IgD-negative memory B cell (primary cell): ENCODE measurements at regions not wholly inside any gene's neighbourhood (a gene's known extent, or its start where the extent isn't known, plus 50 kb on each side); places are given as distances from the start of the nearest gene placed in this dataset.

Experiments used
- H3K27ac Mint-ChIP-seq, 3 donors: one replicate each; pipeline ENCODE4 v1.8.0; 2020 to 2022; ENCODE audit warnings: mild to moderate bottlenecking in 3 of 3, mixed read lengths in 3 of 3, moderate library complexity in 1 of 3
- H3K27me3 Mint-ChIP-seq: one replicate; pipeline ENCODE4 v1.8.0; 2021; ENCODE audit warnings: mixed read lengths
- H3K36me3 Mint-ChIP-seq: one replicate; pipeline ENCODE4 v1.8.0; 2020; ENCODE audit warnings: mild to moderate bottlenecking, mixed read lengths
- H3K4me1 Mint-ChIP-seq, 3 donors: one replicate each; pipeline ENCODE4 v1.8.0; 2020 to 2022; ENCODE audit warnings: mixed read lengths in 3 of 3, mild to moderate bottlenecking in 1 of 3
- H3K4me3 Mint-ChIP-seq, 4 donors: one replicate each; pipeline ENCODE4 v1.8.0; 2020 to 2022; ENCODE audit warnings: mild to moderate bottlenecking in 4 of 4, mixed read lengths in 4 of 4, moderate library complexity in 3 of 4
- H3K9me3 Mint-ChIP-seq, 3 donors: one replicate each; pipeline ENCODE4 v1.8.0; 2020 to 2021; ENCODE audit warnings: mixed read lengths in 3 of 3, mild to moderate bottlenecking in 1 of 3

DNA sequence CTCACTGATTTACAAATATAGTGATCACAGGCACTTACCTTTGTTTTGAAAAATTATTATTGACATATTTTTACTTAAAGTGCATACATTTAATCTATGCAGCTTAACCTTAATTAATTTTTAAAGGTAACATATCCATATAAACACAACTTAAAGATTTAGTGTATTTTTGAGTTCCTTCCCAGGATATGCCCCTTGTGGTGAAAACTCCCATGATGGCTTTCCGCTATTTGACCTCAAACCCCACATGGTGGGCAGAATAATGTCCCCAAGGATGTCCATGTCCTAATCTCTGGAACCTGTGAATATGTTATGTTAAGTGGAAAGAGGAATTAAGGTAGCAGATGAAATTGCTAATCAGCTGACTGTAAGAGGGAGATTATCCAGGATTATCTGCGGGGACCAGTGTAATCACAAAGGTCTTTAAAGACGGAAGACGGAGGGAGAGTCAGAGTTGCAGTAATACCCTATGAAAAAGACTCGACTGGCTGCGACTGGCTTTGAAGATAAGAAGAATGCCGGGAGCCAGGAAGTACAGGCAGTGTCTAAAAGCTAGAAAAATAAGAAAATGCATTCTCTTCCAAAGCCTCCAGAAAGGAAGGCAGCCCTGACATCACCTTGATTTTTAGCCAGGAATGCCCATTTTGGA lies 193.9 kb downstream of the ICE1 start:
- peaks cover 1% of the 10 kb centered on the region for H3K36me3 Mint-ChIP-seq
- H3K4me3 Mint-ChIP-seq = no peak overlapping the region
- no peak overlapping the region for H3K27ac Mint-ChIP-seq
- H3K27me3 Mint-ChIP-seq = peaks cover 5% of the 10 kb centered on the region
- H3K9me3 Mint-ChIP-seq = no peaks in the 10 kb centered on the region
- peaks cover 4 to 10% (median 9%) of the 10 kb centered on the region in 3 donors for H3K4me1 Mint-ChIP-seq

DNA sequence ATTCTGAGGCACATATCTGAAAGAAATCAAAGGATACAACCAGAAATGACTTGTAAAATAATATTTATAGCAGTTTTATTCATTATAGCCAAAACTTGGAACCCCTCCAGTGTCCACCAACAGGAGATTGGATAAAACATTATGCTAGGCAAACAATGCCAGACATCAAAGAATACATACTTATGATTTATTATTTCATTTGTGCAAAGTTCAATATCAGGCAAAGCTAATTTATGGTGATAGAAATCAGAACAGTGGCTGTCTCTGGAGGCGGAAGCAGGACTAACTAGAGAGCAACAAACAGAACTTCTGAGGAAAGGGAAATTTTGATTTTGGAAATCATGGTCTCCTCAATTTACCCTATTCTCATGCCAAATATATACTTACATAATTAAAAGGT lies 193.1 kb downstream of the ICE1 start:
- no peak overlapping the region for H3K4me3 Mint-ChIP-seq
- H3K27ac Mint-ChIP-seq = no peak overlapping the region
- peaks cover 5% of the 10 kb centered on the region for H3K27me3 Mint-ChIP-seq
- peaks cover 1% of the 10 kb centered on the region for H3K36me3 Mint-ChIP-seq
- H3K4me1 Mint-ChIP-seq = peaks cover 4 to 10% (median 9%) of the 10 kb centered on the region in 3 donors
- no peaks in the 10 kb centered on the region for H3K9me3 Mint-ChIP-seq

DNA sequence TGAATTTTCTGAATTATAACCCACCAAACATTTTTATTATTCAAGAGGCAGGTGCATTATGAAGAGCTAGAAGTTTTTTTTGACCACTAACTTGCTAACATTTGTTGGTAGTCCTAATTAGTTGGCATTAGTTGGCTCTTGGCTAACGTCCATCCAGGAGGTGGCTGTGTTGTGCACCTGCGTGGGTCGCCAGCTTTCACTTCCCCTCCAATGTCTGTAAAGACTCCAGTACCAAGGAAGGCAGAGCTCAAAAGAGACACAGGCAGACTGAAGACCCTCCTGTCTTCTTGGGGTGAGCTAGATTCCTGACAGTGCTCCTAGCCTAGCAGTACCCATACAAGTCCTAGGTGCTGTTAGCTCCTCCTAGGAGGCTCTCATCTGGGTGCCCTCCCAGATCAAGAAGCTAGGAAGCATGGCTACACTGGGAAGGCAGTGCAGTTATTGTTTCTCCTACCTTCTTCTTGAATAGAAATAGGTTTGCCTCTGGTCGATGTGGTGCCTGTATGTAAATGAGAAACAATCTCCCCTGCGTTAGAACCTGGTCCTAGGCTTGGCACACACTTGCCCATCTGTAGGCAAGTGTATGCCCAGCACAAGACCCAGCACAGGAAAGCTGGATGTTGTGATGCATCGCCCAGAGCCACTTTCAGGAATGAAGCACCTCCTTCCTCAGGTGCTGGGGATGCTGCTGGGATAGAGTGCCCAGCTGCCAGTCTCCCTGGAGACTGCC lies 190.9 kb downstream of the ICE1 start:
- H3K4me3 Mint-ChIP-seq = peak overlapping the region in 1 of 4 donors; percentile 22
- peaks cover 1% of the 10 kb centered on the region for H3K36me3 Mint-ChIP-seq
- H3K27ac Mint-ChIP-seq = no peak overlapping the region
- H3K9me3 Mint-ChIP-seq = no peaks in the 10 kb centered on the region
- H3K4me1 Mint-ChIP-seq = peaks cover 4 to 10% (median 7%) of the 10 kb centered on the region in 3 donors
- peaks cover 1% of the 10 kb centered on the region for H3K27me3 Mint-ChIP-seq

DNA sequence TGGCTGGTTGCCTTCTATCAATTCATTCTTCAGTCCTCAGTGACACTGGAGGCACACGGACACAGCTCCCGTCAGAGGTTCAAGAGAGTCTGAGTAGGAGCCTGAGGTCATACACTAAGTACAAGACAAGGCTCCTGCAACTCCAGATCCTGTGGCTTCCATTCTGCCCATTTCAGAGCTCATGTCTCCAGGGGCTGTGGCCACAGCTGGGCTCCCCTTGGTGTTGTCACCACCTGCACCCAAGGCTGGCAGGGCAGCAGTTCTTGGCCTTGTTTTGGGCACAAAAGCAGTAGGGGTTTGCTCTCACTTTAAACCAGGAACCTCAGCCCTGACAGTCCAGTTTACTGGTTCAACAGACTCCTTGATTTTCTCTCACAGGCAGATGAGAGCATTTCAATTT lies 189.6 kb downstream of the ICE1 start:
- H3K27me3 Mint-ChIP-seq = peaks cover 1% of the 10 kb centered on the region
- H3K36me3 Mint-ChIP-seq = peaks cover 1% of the 10 kb centered on the region
- no peak overlapping the region for H3K4me3 Mint-ChIP-seq
- H3K9me3 Mint-ChIP-seq = no peaks in the 10 kb centered on the region
- H3K27ac Mint-ChIP-seq = peak overlapping the region in 1 of 3 donors; percentile 5
- peaks cover 4 to 10% (median 7%) of the 10 kb centered on the region in 3 donors for H3K4me1 Mint-ChIP-seq

DNA sequence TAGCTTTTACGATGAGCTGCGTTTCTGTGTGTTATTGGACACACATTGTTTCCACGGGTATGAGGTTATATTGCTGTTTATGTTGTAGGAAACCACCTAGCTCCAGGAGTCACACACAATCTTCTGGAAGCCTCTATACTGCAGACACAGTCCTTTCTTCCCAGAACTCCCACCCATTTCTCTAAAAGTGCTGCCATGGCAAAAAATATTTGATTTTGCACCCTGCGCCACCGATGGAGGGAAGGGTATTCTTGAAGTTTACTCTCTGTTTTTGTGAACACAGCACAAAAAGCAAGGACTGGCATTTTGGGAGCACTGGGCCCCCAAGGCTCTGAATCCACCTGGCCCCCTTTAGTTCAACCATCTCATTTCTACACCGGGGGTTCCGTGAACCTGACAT lies 187.5 kb downstream of the ICE1 start:
- Mint-ChIP-seq H3K36me3 (no peaks in the 10 kb centered on the region), H3K4me1 (peaks cover 4 to 10% (median 5%) of the 10 kb centered on the region in 3 donors), H3K27me3 (no peaks in the 10 kb centered on the region), H3K9me3 (peaks cover 0 to 2% (median 0%) of the 10 kb centered on the region in 3 donors), H3K27ac (no peak overlapping the region), H3K4me3 (no peak overlapping the region)

DNA sequence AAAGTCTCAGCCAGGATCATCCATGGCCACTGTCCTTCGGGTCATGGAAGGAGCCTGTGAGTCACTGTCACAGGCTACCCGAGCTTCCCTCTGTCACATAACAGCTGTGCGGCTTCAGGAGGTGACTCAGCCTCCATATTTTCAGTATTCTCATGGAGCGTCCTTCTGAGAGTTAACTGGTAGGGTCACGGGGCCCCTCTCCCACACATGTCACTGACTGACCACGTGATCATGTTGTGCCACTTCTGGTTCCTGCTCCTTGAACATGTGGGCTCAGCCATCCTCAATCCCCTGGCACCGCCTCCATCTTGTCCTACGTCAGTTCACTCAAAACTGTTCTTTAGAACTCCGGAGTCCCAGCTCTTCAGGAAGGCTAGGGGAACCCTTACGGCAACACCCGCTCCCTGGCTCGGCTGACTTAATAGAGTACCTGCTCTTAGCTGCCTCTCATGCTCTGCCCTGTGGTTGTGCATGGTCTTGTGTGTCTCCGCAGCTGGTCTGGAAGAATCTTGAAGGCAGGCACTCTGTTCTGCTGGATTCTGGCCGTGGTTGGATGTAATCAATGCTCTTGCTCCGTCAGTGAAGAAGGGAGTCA lies 182.8 kb downstream of the ICE1 start:
- Mint-ChIP-seq H3K36me3 (no peaks in the 10 kb centered on the region), H3K4me3 (no peak overlapping the region), H3K9me3 (peaks cover 0 to 3% (median 0%) of the 10 kb centered on the region in 3 donors), H3K27ac (no peak overlapping the region), H3K27me3 (peaks cover 5% of the 10 kb centered on the region), H3K4me1 (no peaks in the 10 kb centered on the region)

DNA sequence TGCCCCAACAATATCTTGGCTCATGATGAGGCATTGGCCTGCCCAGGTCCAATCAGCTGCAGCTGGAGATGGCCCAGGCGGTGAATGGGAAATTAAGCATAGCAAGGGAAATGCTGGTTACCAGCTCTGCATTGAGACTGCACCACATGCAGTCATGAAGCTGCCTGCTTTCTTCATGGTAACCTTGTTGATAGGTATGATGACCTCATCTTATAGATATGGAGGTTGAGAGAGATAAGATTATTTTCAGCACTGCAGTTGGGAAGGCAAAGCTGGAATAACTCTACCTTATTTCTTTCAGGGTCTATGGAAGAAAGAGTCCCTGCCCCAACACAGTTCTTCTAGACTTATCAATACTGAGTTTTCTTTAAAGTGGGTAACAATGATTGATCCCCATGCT lies 180.1 kb downstream of the ICE1 start:
- no peaks in the 10 kb centered on the region for H3K36me3 Mint-ChIP-seq
- no peak overlapping the region for H3K27ac Mint-ChIP-seq
- H3K27me3 Mint-ChIP-seq = peaks cover 5% of the 10 kb centered on the region
- no peaks in the 10 kb centered on the region for H3K4me1 Mint-ChIP-seq
- H3K4me3 Mint-ChIP-seq = no peak overlapping the region
- peaks cover 0 to 3% (median 0%) of the 10 kb centered on the region in 3 donors for H3K9me3 Mint-ChIP-seq

DNA sequence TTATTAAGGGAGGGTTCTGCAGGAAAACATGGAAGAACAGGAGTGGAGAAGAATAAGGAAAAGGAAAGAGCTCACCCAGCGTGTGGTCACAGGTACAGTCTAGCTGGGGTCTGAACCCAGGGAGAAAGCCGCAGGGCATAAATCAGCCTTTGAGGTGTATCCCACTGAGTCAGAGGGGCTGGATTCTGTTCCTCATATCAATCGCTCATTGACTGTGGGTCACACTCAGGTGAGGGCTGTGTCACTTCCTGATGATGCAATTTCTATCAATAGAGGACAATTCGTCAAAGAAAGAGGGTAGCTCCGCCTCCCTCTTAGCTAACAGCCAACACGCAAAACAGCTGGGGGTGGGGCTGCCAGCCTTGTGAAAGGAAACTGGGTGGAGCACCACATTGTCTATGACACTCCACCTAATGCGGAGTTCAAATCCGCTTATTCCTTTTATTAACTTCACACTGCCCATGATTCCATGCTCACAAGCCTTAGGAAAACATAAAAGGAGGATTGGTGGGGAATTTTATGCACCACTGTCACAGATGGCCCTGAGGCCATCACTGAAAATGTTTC lies 176.2 kb downstream of the ICE1 start:
- Mint-ChIP-seq H3K27ac (no peak overlapping the region), H3K4me3 (no peak overlapping the region), H3K36me3 (peaks cover 2% of the 10 kb centered on the region), H3K4me1 (no peaks in the 10 kb centered on the region), H3K9me3 (peaks cover 0 to 4% (median 4%) of the 10 kb centered on the region in 3 donors), H3K27me3 (peaks cover 3% of the 10 kb centered on the region)

DNA sequence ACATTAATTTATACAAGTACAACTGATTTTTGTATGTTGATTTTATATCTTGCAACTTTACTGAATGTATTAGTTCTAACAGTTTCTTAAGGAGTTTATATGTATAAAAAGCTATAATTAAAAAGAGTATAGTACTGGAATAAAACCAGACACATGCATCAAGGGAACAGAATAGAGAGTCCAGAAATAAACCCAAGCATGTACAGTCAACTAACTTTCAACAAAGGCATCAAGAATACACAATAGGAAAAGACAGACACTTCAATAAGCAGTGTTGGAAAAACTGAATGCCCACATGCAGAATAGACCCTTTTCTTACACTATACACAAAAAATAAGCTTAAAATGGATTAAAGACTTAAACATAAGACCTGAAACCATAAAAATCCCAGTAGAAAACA lies 170.9 kb downstream of the ICE1 start:
- peaks cover 0 to 4% (median 4%) of the 10 kb centered on the region in 3 donors for H3K9me3 Mint-ChIP-seq
- H3K27ac Mint-ChIP-seq = no peak overlapping the region
- H3K36me3 Mint-ChIP-seq = peaks cover 4% of the 10 kb centered on the region
- peaks cover 0 to 3% (median 2%) of the 10 kb centered on the region in 3 donors for H3K4me1 Mint-ChIP-seq
- H3K4me3 Mint-ChIP-seq = no peak overlapping the region
- peaks cover 2% of the 10 kb centered on the region for H3K27me3 Mint-ChIP-seq

DNA sequence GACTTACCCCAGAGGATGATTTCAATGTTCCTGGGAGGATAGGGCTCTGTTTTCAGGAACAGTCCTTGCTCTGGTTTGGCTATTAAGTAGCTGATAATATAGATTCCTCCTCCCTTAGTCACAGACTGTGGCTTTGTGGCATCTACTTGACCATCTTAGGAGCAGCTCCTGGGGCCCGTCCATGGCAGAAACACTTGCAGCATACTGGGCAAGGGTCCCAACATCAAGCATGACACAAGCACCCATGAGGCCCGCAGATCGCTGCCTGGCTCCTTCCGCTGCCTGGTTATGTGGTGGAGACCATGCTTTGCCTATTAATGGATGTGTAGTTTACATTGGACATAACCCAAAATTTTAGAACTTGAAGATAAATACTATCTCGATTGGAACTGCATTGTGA lies 170.1 kb downstream of the ICE1 start:
- H3K36me3 Mint-ChIP-seq = peaks cover 4% of the 10 kb centered on the region
- H3K9me3 Mint-ChIP-seq = peaks cover 0 to 4% (median 4%) of the 10 kb centered on the region in 3 donors
- H3K4me3 Mint-ChIP-seq = no peak overlapping the region
- no peak overlapping the region for H3K27ac Mint-ChIP-seq
- peaks cover 0 to 3% (median 2%) of the 10 kb centered on the region in 3 donors for H3K4me1 Mint-ChIP-seq
- peaks cover 2% of the 10 kb centered on the region for H3K27me3 Mint-ChIP-seq

DNA sequence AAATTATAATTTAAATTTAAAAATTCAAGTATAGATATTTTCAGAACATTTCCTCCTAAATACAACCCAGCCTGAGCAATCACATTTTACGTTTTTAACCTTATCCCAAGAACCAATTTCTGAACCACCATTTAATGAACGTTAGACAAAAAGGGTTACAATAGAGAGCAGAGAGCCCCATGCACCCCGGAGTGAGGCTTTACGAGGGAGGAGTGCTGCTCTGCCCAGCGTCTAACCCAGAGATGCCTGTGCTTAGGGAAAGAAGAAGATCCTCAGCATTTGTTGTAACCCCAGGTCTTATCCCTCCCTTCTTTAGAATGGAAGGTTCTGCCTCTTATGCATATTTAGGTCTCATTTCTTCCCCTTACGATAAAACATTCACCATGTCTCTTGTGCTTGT lies 169.1 kb downstream of the ICE1 start:
- H3K4me1 Mint-ChIP-seq = peaks cover 0 to 5% (median 2%) of the 10 kb centered on the region in 3 donors
- H3K9me3 Mint-ChIP-seq = peaks cover 0 to 4% (median 4%) of the 10 kb centered on the region in 3 donors
- peaks cover 5% of the 10 kb centered on the region for H3K36me3 Mint-ChIP-seq
- H3K27me3 Mint-ChIP-seq = peaks cover 5% of the 10 kb centered on the region
- H3K27ac Mint-ChIP-seq = no peak overlapping the region
- H3K4me3 Mint-ChIP-seq = no peak overlapping the region

DNA sequence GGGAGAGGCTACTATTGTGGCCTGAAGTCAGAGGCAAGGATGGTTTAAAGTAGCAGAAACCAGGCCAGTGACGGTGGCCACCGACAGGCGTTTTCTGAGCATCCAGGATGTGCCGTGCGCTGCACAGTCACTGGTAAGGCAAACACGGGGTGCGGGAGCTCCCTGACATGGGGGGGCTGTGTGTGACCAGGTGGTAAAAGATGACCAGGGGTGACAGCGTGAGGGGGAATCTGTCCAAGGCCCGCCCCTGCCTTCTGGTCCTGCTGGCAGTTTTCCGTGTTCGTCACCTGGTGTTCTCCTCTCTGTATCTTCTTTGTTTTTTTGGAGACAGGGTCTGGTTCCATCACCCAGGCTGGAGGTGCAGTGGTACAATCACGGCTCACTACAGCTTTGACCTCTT lies 167.4 kb downstream of the ICE1 start:
- Mint-ChIP-seq H3K27me3 (peaks cover 5% of the 10 kb centered on the region), H3K4me1 (peaks cover 0 to 5% (median 2%) of the 10 kb centered on the region in 3 donors), H3K9me3 (peaks cover 0 to 4% (median 4%) of the 10 kb centered on the region in 3 donors), H3K36me3 (peaks cover 5% of the 10 kb centered on the region), H3K27ac (no peak overlapping the region), H3K4me3 (no peak overlapping the region)

DNA sequence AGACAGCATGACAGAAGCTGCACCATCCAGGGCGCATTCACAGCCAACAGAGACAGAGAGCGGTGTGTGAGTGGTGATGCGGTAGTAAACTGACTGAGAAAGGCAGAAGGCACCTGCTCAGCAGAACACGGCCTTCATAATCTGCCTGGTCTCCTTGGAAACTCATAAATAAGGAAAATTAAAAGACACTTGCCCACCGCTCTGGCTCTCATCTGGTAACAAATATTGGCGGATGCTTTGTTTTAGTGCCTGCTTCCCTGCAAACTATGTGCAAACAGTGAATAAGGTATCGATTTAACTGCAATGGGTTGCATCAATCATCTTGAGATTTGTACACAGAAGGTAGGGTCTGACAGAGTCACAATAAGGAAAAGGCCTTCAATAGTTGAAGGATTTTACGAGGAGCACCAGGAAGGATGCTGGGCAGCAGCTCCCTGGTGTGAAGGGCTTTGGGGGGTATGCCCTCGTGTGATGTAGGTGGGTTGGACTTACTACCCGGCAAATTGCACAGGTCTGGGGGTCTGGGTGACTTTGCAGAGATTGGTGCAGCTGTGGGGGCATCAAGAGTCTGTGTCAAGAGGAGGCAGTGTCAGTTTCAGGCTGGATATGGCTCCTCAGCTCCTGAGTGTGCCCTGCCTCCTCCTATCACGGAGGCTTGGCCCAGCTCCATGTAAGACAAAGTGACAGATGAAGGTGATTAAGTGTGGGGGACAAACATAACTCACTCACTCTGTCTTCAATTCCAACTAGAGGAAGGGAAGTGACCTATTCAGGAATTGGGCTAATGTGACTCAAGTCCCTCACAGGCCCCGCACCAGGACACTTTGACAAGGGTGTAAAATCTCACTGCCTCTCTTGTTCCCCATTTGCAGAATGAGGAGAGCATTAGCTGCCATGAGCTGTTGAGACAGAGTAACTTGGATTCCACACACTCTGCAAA lies 166.7 kb downstream of the ICE1 start:
- Mint-ChIP-seq H3K27ac (no peak overlapping the region), H3K36me3 (peaks cover 5% of the 10 kb centered on the region), H3K4me1 (peaks cover 0 to 5% (median 2%) of the 10 kb centered on the region in 3 donors), H3K4me3 (no peak overlapping the region), H3K9me3 (no peaks in the 10 kb centered on the region), H3K27me3 (peaks cover 5% of the 10 kb centered on the region)

DNA sequence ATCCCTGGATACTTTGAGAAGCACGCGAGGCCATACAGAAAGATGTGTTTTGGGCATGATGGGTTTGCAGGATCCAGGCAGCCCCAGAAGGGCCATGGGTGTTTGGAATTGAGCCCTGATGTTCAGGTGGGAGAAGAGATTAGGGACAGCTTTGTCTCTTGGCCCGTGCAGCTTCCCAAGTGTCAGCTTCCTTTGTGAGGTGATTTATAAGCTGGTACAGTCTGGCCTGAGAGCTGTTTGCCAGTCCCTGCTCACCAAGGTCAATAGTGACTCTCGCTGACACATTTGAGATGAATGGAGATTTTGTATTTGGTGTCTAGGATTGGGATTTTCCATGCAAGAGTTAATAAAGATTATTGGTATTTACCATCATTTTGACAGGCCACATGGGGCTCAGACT lies 165.9 kb downstream of the ICE1 start:
- peaks cover 4% of the 10 kb centered on the region for H3K36me3 Mint-ChIP-seq
- H3K4me3 Mint-ChIP-seq = no peak overlapping the region
- no peaks in the 10 kb centered on the region for H3K9me3 Mint-ChIP-seq
- H3K27ac Mint-ChIP-seq = no peak overlapping the region
- H3K4me1 Mint-ChIP-seq = peaks cover 0 to 5% (median 2%) of the 10 kb centered on the region in 3 donors
- peaks cover 5% of the 10 kb centered on the region for H3K27me3 Mint-ChIP-seq
